DND-41 (cell line): ENCODE measurements at regions not wholly inside any gene's neighbourhood (a gene's known extent, or its start where the extent isn't known, plus 50 kb on each side); places are given as distances from the start of the nearest gene placed in this dataset.

Experiments used
- ATAC-seq: fragments of 200-7000 bp; cut with Tn5 transposase; 3 replicates; pipeline ENCODE4 v1.9.1; 2021; ENCODE audit warnings: low read depth; ENCODE audit not compliant: insufficient read depth
- DNase-seq: peaks from one replicate; pipeline ENCODE4 v3.0.0-alpha.2; 2020
- H2AFZ ChIP-seq: 2 replicates; pipeline ENCODE4 v1.6.0; 2012; ENCODE audit warnings: low read depth, low read length
- H3K27ac ChIP-seq: 2 replicates; pipeline ENCODE4 v1.5.1; 2012; ENCODE audit warnings: low read length, inconsistent platforms
- H3K27me3 ChIP-seq: fragments of 200-600 bp; sonication (generic); 2 replicates; pipeline ENCODE4 v1.6.0; 2012; ENCODE audit warnings: low read length, mild to moderate bottlenecking, inconsistent platforms; ENCODE audit not compliant: insufficient read depth, poor library complexity
- H3K36me3 ChIP-seq: 2 replicates; pipeline ENCODE4 v1.5.1; 2012; ENCODE audit warnings: low read length, inconsistent platforms; ENCODE audit not compliant: insufficient read depth
- H3K4me1 ChIP-seq: 2 replicates; pipeline ENCODE4 v1.5.1; 2012; ENCODE audit warnings: mild to moderate bottlenecking, low read length; ENCODE audit not compliant: insufficient read depth
- H3K4me2 ChIP-seq: 2 replicates; pipeline ENCODE4 v1.6.0; 2012; ENCODE audit warnings: mild to moderate bottlenecking, moderate library complexity, low read length, inconsistent platforms; ENCODE audit not compliant: insufficient read depth
- H3K4me3 ChIP-seq, 2 experiments: fragments of 200-600 bp in 1 of 2; shearing (Covaris generic) in 1 of 2; 2 replicates each; pipeline ENCODE4 v1.5.1; 2012 to 2016; ENCODE audit warnings: inconsistent platforms in 2 of 2, low read length in 2 of 2, mild to moderate bottlenecking in 2 of 2, low read depth in 1 of 2, moderate library complexity in 1 of 2
- H3K79me2 ChIP-seq: 2 replicates; pipeline ENCODE4 v1.6.0; 2012; ENCODE audit warnings: low read length, inconsistent platforms; ENCODE audit not compliant: insufficient read depth
- H3K9ac ChIP-seq: 2 replicates; pipeline ENCODE4 v1.6.0; 2012; ENCODE audit warnings: low read depth, mild to moderate bottlenecking, inconsistent platforms, low read length, moderate library complexity
- H3K9me3 ChIP-seq: 2 replicates; pipeline ENCODE4 v1.5.1; 2012; ENCODE audit warnings: low read length, moderate library complexity, mild to moderate bottlenecking, inconsistent platforms; ENCODE audit not compliant: insufficient read depth, severe bottlenecking
- H4K20me1 ChIP-seq: 2 replicates; pipeline ENCODE4 v1.6.0; 2012; ENCODE audit warnings: low read length; ENCODE audit not compliant: insufficient read depth
- EZH2 ChIP-seq: IDR thresholded peaks from 3 replicates; pipeline ENCODE4 v1.6.1; 2012; ENCODE audit warnings: borderline replicate concordance, low read depth, mild to moderate bottlenecking, moderate library complexity, low read length, inconsistent platforms; ENCODE audit not compliant: severe bottlenecking
- TF ChIP-seq, protein P1 (sequence below): IDR thresholded peaks from 2 replicates; pipeline ENCODE4 v1.5.1; 2012; ENCODE audit warnings: borderline replicate concordance, low read length, moderate library complexity, mild to moderate bottlenecking; ENCODE audit not compliant: poor library complexity, severe bottlenecking; ENCODE audit errors: extremely low read depth

DNA sequence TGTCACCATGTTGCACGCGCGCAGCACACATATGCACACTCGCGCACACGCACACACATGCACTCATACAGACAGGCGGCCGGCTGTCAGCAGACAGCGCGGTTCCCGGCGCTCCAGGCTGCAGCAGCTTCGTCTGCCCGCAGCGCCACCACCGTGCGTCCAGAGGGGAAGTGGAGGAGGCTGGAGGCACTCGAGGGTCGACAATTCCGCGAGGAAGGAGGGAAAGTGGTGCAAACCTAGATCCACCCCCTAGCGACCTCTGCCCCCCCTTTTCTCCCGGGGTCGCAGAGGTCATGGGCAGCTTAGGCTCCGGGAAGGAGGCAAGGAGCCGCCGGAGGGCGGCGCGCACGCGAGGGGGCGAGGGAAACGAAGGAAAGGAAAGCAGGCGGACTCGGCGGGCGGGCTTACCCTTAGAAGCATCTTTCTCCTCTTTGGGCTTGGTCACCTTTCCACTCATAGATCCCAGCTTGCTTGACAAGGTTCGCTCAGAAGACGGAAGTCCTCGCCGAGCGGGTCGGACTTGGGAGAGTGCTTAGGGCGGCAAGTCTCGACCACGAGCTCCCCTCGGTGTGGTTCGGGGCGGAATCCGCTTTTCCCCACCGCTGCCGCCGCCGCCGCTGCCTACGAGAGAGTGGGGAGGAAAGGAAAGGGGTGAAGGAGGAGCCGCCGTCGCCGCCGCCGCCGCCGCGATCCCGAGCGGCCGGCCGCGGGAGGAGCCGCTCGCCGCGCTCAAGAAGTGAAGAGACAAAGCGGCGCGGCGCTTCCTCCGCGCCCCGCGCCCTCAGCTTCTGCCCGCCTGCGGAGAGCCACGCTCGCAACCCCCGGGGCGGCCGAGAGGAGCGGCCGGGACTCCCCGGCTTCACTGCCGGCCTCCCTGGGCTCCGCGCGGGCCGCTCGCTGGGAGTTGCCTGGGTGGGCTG lies 326.6 kb upstream of the F9 start:
- H3K4me2 ChIP-seq, result no peak overlapping the region
- H3K9me3 ChIP-seq, result no peaks in the 10 kb centered on the region
- H2AFZ ChIP-seq, result no peak overlapping the region
- H3K4me1 ChIP-seq, result no peaks in the 10 kb centered on the region
- H3K27me3 ChIP-seq, result no peaks in the 10 kb centered on the region
- ATAC-seq (no peak), DNase-seq (no peak)
- no peak overlapping the region for H3K27ac ChIP-seq
- H3K79me2 ChIP-seq, result no peaks in the 10 kb centered on the region
- H3K4me3 ChIP-seq, result no peak overlapping the region
- H3K9ac ChIP-seq, result no peak overlapping the region
- H4K20me1 ChIP-seq, result no peaks in the 10 kb centered on the region
- TF ChIP-seq, protein P1, sequence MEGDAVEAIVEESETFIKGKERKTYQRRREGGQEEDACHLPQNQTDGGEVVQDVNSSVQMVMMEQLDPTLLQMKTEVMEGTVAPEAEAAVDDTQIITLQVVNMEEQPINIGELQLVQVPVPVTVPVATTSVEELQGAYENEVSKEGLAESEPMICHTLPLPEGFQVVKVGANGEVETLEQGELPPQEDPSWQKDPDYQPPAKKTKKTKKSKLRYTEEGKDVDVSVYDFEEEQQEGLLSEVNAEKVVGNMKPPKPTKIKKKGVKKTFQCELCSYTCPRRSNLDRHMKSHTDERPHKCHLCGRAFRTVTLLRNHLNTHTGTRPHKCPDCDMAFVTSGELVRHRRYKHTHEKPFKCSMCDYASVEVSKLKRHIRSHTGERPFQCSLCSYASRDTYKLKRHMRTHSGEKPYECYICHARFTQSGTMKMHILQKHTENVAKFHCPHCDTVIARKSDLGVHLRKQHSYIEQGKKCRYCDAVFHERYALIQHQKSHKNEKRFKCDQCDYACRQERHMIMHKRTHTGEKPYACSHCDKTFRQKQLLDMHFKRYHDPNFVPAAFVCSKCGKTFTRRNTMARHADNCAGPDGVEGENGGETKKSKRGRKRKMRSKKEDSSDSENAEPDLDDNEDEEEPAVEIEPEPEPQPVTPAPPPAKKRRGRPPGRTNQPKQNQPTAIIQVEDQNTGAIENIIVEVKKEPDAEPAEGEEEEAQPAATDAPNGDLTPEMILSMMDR, result no peak
- no peak for TF ChIP-seq EZH2
- H3K36me3 ChIP-seq, result no peaks in the 10 kb centered on the region

DNA sequence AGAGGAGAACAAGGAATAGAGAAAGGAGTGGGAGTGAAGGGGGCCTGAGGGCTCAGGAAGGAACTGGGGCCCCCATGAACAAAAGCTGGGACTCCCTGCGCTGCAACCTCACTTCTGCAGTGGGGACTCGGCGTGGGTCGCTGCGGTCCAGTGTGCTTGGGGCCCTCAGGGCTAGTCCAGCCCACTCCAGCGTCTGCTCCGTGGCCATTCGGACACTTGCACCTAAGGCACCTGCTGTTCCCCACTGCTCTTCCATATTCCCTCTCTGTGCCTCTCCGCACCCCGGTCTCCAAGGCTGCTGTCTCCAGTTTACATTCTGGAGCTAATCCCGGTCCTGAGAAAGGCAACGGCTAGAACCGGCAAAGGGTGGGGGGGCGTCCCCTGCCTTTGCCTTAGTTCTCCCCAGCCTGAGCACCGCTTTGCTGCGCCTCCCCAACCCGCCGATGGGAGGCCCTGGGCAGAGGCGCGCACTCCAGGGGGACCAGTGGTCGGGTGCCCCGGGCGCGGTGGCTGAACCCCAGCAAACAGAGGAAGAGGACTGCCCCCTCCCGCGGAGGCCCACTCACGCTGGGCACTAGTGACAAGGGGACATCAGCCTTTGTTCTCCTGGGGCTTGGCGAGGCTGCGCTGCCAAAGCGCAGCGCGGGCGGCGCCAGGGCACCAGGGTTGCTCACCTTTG lies 327.7 kb upstream of the F9 start:
- Histone ChIP-seq H3K79me2 (no peaks in the 10 kb centered on the region), H3K27me3 (no peaks in the 10 kb centered on the region), H2AFZ (no peak overlapping the region), H3K27ac (no peak overlapping the region), H3K4me2 (no peak overlapping the region), H4K20me1 (no peaks in the 10 kb centered on the region), H3K36me3 (no peaks in the 10 kb centered on the region), H3K4me1 (no peaks in the 10 kb centered on the region), H3K9me3 (no peaks in the 10 kb centered on the region), H3K4me3 (no peak overlapping the region), H3K9ac (no peak overlapping the region)
- ATAC-seq (no peak), DNase-seq (no peak)
- no peak for TF ChIP-seq EZH2
- TF ChIP-seq, protein P1, result no peak

GRCh38 chrX:139201924-139202323 lies 328.6 kb upstream of the F9 start:
- Histone ChIP-seq H3K27me3 (no peaks in the 10 kb centered on the region), H3K79me2 (no peaks in the 10 kb centered on the region)
- no peak for DNase-seq

More at GRCh38 chrX:139201924-139202323, 328.6 kb upstream of the F9 start:
- no peaks in the 10 kb centered on the region for H4K20me1 ChIP-seq
- no peak overlapping the region for H3K27ac ChIP-seq
- TF ChIP-seq EZH2, result no peak
- TF ChIP-seq, protein P1, result no peak
- H3K36me3 ChIP-seq, result no peaks in the 10 kb centered on the region
- no peaks in the 10 kb centered on the region for H3K9me3 ChIP-seq
- H2AFZ ChIP-seq, result no peak overlapping the region
- H3K4me3 ChIP-seq, result no peak overlapping the region
- ATAC-seq, result no peak
- no peak overlapping the region for H3K9ac ChIP-seq
- no peaks in the 10 kb centered on the region for H3K4me1 ChIP-seq
- H3K4me2 ChIP-seq, result no peak overlapping the region
